Esophagus squamous epithelium (tissue), 4 donors: ENCODE measurements at regions not wholly inside any gene's neighbourhood (a gene's known extent, or its start where the extent isn't known, plus 50 kb on each side); places are given as distances from the start of the nearest gene placed in this dataset.

Source experiments
- CTCF ChIP-seq, 6 experiments: fragments of 450-650 bp in 4 of 6; fragments of 200-600 bp in 2 of 6; sonication (generic) in 2 of 6; IDR thresholded peaks; one replicate each; pipeline ENCODE4 v1.5.1; 2016 to 2019; ENCODE audit warnings: antibody characterized with exemption in 6 of 6, mild to moderate bottlenecking in 4 of 6, moderate library complexity in 4 of 6
- POLR2A ChIP-seq, 4 donors: fragments of 450-650 bp; IDR thresholded peaks; one replicate each; pipeline ENCODE4 v1.6.1; 2017; ENCODE audit warnings: antibody characterized with exemption in 4 of 4, mild to moderate bottlenecking in 4 of 4, moderate library complexity in 3 of 4

GRCh38 chr13:74838096-74838495 lies 643.9 kb downstream of the TBC1D4 start:
- no peak for TF ChIP-seq CTCF (IDR thresholded peaks at IDR 0.05)
- TF ChIP-seq POLR2A (IDR thresholded peaks at IDR 0.05): no peak
